Tibial nerve (tissue), 3 donors: ENCODE measurements at regions not wholly inside any gene's neighbourhood (a gene's known extent, or its start where the extent isn't known, plus 50 kb on each side); places are given as distances from the start of the nearest gene placed in this dataset.

ENCODE experiments used
- POLR2A ChIP-seq, 2 donors: fragments of 450-650 bp; IDR thresholded peaks; one replicate each; pipeline ENCODE4 v1.6.1; 2017; ENCODE audit warnings: antibody characterized with exemption in 2 of 2, mild to moderate bottlenecking in 2 of 2, moderate library complexity in 2 of 2
- TF ChIP-seq, protein P1 (sequence below), 5 experiments: fragments of 200-600 bp in 3 of 5; fragments of 450-650 bp in 2 of 5; sonication (generic) in 3 of 5; IDR thresholded peaks; one replicate each; pipeline ENCODE4 v1.5.1; 2016 to 2019; ENCODE audit warnings: antibody characterized with exemption in 5 of 5, mild to moderate bottlenecking in 3 of 5, moderate library complexity in 2 of 5

DNA sequence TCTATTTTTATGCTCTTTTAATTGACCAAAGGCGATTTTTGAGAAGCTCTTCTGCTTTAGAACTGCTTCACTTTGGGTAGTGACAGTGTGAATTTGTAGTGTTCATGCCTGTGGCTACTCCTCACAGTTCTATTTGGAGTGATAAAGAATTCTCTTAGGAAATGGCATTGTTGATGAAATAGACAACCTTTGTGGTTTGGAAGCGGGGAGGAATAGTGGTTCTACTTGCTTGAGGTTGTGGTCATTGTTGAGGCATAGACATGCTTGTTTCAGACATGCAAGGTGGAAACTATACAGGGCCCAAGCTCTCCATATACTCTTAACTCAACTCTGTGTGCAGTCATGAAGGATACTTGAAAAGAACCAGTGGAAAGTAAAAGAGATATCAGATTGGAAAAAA lies 481.1 kb upstream of the NEGR1 start:
- TF ChIP-seq POLR2A (IDR thresholded peaks at IDR 0.05), result no peak
- TF ChIP-seq, protein P1, sequence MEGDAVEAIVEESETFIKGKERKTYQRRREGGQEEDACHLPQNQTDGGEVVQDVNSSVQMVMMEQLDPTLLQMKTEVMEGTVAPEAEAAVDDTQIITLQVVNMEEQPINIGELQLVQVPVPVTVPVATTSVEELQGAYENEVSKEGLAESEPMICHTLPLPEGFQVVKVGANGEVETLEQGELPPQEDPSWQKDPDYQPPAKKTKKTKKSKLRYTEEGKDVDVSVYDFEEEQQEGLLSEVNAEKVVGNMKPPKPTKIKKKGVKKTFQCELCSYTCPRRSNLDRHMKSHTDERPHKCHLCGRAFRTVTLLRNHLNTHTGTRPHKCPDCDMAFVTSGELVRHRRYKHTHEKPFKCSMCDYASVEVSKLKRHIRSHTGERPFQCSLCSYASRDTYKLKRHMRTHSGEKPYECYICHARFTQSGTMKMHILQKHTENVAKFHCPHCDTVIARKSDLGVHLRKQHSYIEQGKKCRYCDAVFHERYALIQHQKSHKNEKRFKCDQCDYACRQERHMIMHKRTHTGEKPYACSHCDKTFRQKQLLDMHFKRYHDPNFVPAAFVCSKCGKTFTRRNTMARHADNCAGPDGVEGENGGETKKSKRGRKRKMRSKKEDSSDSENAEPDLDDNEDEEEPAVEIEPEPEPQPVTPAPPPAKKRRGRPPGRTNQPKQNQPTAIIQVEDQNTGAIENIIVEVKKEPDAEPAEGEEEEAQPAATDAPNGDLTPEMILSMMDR (IDR thresholded peaks at IDR 0.05), result no peak
